ENCODE measurements at regions not wholly inside any gene's neighbourhood (a gene's known extent, or its start where the extent isn't known, plus 50 kb on each side); places are given as distances from the start of the nearest gene placed in this dataset.

- H4K20me1 ChIP-seq (ENCODE audit: insufficient read depth, low read depth, low read length), result no peaks in the 10 kb centered on the region
These were observed 468.7 kb upstream of the TNP1 start for GRCh38 chr2:217328622-217328978.

GRCh38 chr2:217327953-217328621 is 468.2 kb upstream of the TNP1 start:
- Histone ChIP-seq H3K4me3 (ENCODE audit: low read length) (no peak overlapping the region), H2AFZ (ENCODE audit: low read length) (no peak overlapping the region), H3K9ac (ENCODE audit: low read length) (no peak overlapping the region), H3K36me3 (ENCODE audit: insufficient read depth, low read length) (no peaks in the 10 kb centered on the region), H3K27me3 (ENCODE audit: low read length) (peaks cover 4% of the 10 kb centered on the region; the same call in 1 of the 2 replicates), H3K4me2 (ENCODE audit: low read depth, low read length, poor library complexity, severe bottlenecking) (no peak overlapping the region), H4K20me1 (ENCODE audit: insufficient read depth, low read depth, low read length) (no peaks in the 10 kb centered on the region), H3K27ac (ENCODE audit: low read length) (no peak overlapping the region), H3K79me2 (ENCODE audit: low read length) (no peaks in the 10 kb centered on the region), H3K9me3 (ENCODE audit: low read length) (no peaks in the 10 kb centered on the region), H3K4me1 (ENCODE audit: low read length) (no peaks in the 10 kb centered on the region), H3K9me2 (replicated peaks; ENCODE audit: insufficient read depth, low read length) (no peaks in the 10 kb centered on the region)
- no peak for DNase-seq

More at GRCh38 chr2:217328622-217328978, 468.7 kb upstream of the TNP1 start:
- no peak for DNase-seq
- H3K9ac ChIP-seq (ENCODE audit: low read length), result no peak overlapping the region
- H3K27ac ChIP-seq (ENCODE audit: low read length), result no peak overlapping the region
- H3K9me2 ChIP-seq (replicated peaks; ENCODE audit: insufficient read depth, low read length), result no peaks in the 10 kb centered on the region
- no peaks in the 10 kb centered on the region for H3K36me3 ChIP-seq (ENCODE audit: insufficient read depth, low read length)
- no peaks in the 10 kb centered on the region for H3K9me3 ChIP-seq (ENCODE audit: low read length)
- H3K27me3 ChIP-seq (ENCODE audit: low read length), result peaks cover 4% of the 10 kb centered on the region; the same call in 1 of the 2 replicates
- no peak overlapping the region for H3K4me2 ChIP-seq (ENCODE audit: low read depth, low read length, poor library complexity, severe bottlenecking)
- no peaks in the 10 kb centered on the region for H3K4me1 ChIP-seq (ENCODE audit: low read length)
- H2AFZ ChIP-seq (ENCODE audit: low read length), result no peak overlapping the region
- H3K79me2 ChIP-seq (ENCODE audit: low read length), result no peaks in the 10 kb centered on the region
- no peak overlapping the region for H3K4me3 ChIP-seq (ENCODE audit: low read length)

DNA sequence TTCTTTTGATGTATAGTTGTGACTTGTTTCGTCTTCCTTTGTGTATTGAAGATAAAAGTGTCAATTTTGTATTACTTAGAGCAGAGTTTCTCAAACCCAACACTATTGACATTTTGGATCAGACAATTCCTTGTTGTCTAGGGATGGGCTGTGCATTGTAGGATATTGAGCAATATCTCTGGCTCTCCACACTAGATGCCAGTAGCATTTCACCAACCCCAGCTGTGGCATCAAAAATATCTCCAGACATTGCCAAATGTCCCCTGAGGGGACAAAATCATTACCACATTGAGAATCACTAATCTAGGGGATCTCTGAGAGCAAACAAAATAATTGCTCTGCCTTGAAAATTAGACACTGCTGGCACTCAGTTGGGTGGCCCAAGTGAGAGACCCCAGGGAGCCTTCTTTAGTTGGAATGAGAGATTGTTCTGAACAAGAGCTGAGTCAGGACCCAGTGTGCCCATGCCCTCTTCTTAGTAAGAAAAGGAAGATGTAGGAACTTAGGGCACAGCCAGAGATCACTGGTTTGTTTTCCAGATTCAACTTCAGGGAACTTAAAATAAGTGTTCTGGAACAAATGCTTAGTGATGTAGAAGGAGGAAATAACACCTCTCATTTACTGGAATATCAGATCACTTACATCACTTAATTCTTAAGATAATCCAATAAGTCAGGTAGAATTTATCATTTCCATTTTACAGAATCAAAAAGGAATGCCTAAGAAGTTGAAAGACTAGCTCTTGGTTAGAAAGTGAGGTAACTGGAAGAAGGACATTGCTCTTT is 466.6 kb upstream of the TNP1 start:
- H3K9ac ChIP-seq (ENCODE audit: low read length), result no peak overlapping the region
- H3K9me2 ChIP-seq (replicated peaks; ENCODE audit: insufficient read depth, low read length), result no peaks in the 10 kb centered on the region
- H3K79me2 ChIP-seq (ENCODE audit: low read length), result no peaks in the 10 kb centered on the region
- no peak for DNase-seq
- no peak overlapping the region for H2AFZ ChIP-seq (ENCODE audit: low read length)
- no peaks in the 10 kb centered on the region for H4K20me1 ChIP-seq (ENCODE audit: insufficient read depth, low read depth, low read length)
- H3K4me3 ChIP-seq (ENCODE audit: low read length), result no peak overlapping the region
- H3K27me3 ChIP-seq (ENCODE audit: low read length), result peaks cover 4% of the 10 kb centered on the region; the same call in 1 of the 2 replicates
- H3K27ac ChIP-seq (ENCODE audit: low read length), result no peak overlapping the region
- no peaks in the 10 kb centered on the region for H3K36me3 ChIP-seq (ENCODE audit: insufficient read depth, low read length)
- H3K4me1 ChIP-seq (ENCODE audit: low read length), result no peaks in the 10 kb centered on the region
- no peak overlapping the region for H3K4me2 ChIP-seq (ENCODE audit: low read depth, low read length, poor library complexity, severe bottlenecking)
- no peaks in the 10 kb centered on the region for H3K9me3 ChIP-seq (ENCODE audit: low read length)

DNA sequence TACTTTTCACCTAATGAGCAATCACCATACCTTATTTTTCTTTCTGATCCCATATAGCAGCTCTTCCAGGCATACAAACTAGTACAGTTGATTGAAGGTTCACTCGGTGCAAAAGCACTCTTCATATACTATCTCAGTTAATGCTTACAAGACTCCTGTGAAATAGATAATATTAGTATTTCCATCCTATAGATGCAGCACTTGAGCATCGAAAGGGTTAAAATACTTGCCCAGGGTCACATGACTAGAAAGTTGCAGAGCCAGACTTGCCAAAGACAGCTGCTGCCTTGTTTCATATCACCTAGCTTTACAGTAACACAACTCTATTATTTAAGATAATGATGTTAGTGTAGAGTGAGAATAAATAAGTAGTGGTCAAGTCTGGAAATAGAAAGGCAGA is 466.0 kb upstream of the TNP1 start:
- Histone ChIP-seq H4K20me1 (ENCODE audit: insufficient read depth, low read depth, low read length) (no peaks in the 10 kb centered on the region), H3K4me2 (ENCODE audit: low read depth, low read length, poor library complexity, severe bottlenecking) (no peak overlapping the region), H2AFZ (ENCODE audit: low read length) (no peak overlapping the region), H3K27ac (ENCODE audit: low read length) (no peak overlapping the region), H3K27me3 (ENCODE audit: low read length) (peaks cover 4% of the 10 kb centered on the region; the same call in 1 of the 2 replicates), H3K4me3 (ENCODE audit: low read length) (no peak overlapping the region), H3K9me2 (replicated peaks; ENCODE audit: insufficient read depth, low read length) (no peaks in the 10 kb centered on the region), H3K79me2 (ENCODE audit: low read length) (no peaks in the 10 kb centered on the region), H3K36me3 (ENCODE audit: insufficient read depth, low read length) (no peaks in the 10 kb centered on the region), H3K9ac (ENCODE audit: low read length) (no peak overlapping the region), H3K4me1 (ENCODE audit: low read length) (no peaks in the 10 kb centered on the region), H3K9me3 (ENCODE audit: low read length) (no peaks in the 10 kb centered on the region)
- DNase-seq, result no peak

GRCh38 chr2:217325251-217325650 is 465.4 kb upstream of the TNP1 start:
- no peak overlapping the region for H3K4me3 ChIP-seq (ENCODE audit: low read length)
- H2AFZ ChIP-seq (ENCODE audit: low read length), result no peak overlapping the region
- H4K20me1 ChIP-seq (ENCODE audit: insufficient read depth, low read depth, low read length), result no peaks in the 10 kb centered on the region
- no peaks in the 10 kb centered on the region for H3K9me3 ChIP-seq (ENCODE audit: low read length)
- no peaks in the 10 kb centered on the region for H3K79me2 ChIP-seq (ENCODE audit: low read length)
- no peaks in the 10 kb centered on the region for H3K9me2 ChIP-seq (replicated peaks; ENCODE audit: insufficient read depth, low read length)
- no peak overlapping the region for H3K27ac ChIP-seq (ENCODE audit: low read length)
- H3K36me3 ChIP-seq (ENCODE audit: insufficient read depth, low read length), result no peaks in the 10 kb centered on the region
- peaks cover 4% of the 10 kb centered on the region; the same call in 1 of the 2 replicates for H3K27me3 ChIP-seq (ENCODE audit: low read length)
- no peak overlapping the region for H3K4me2 ChIP-seq (ENCODE audit: low read depth, low read length, poor library complexity, severe bottlenecking)
- DNase-seq, result no peak
- H3K4me1 ChIP-seq (ENCODE audit: low read length), result no peaks in the 10 kb centered on the region
- no peak overlapping the region for H3K9ac ChIP-seq (ENCODE audit: low read length)

- DNase-seq, result peak; percentile 94
- peaks cover 14% of the 10 kb centered on the region for H3K4me1 ChIP-seq (ENCODE audit: low read length)
- H2AFZ ChIP-seq (ENCODE audit: low read length), result no peak overlapping the region
- H3K9me3 ChIP-seq (ENCODE audit: low read length), result no peaks in the 10 kb centered on the region
- peaks cover 18% of the 10 kb centered on the region; the same call in 1 of the 2 replicates for H4K20me1 ChIP-seq (ENCODE audit: insufficient read depth, low read depth, low read length)
- H3K9me2 ChIP-seq (replicated peaks; ENCODE audit: insufficient read depth, low read length), result no peaks in the 10 kb centered on the region
- H3K79me2 ChIP-seq (ENCODE audit: low read length), result no peaks in the 10 kb centered on the region
- H3K27ac ChIP-seq (ENCODE audit: low read length), result no peak overlapping the region
- no peaks in the 10 kb centered on the region for H3K36me3 ChIP-seq (ENCODE audit: insufficient read depth, low read length)
- no peaks in the 10 kb centered on the region for H3K27me3 ChIP-seq (ENCODE audit: low read length)
- no peak overlapping the region for H3K9ac ChIP-seq (ENCODE audit: low read length)
- H3K4me3 ChIP-seq (ENCODE audit: low read length), result no peak overlapping the region
- no peak overlapping the region for H3K4me2 ChIP-seq (ENCODE audit: low read depth, low read length, poor library complexity, severe bottlenecking)
These were observed 456.9 kb upstream of the TNP1 start for GRCh38 chr2:217316743-217317142.

- no peak overlapping the region for H3K4me2 ChIP-seq (ENCODE audit: low read depth, low read length, poor library complexity, severe bottlenecking)
- H3K79me2 ChIP-seq (ENCODE audit: low read length), result no peaks in the 10 kb centered on the region
- no peak overlapping the region for H3K9ac ChIP-seq (ENCODE audit: low read length)
- no peak for DNase-seq
- H4K20me1 ChIP-seq (ENCODE audit: insufficient read depth, low read depth, low read length), result peaks cover 18% of the 10 kb centered on the region; the same call in 1 of the 2 replicates
- H3K4me1 ChIP-seq (ENCODE audit: low read length), result peaks cover 14% of the 10 kb centered on the region
- H3K36me3 ChIP-seq (ENCODE audit: insufficient read depth, low read length), result no peaks in the 10 kb centered on the region
- H3K27ac ChIP-seq (ENCODE audit: low read length), result no peak overlapping the region
- no peak overlapping the region for H3K4me3 ChIP-seq (ENCODE audit: low read length)
- H2AFZ ChIP-seq (ENCODE audit: low read length), result no peak overlapping the region
- no peaks in the 10 kb centered on the region for H3K9me3 ChIP-seq (ENCODE audit: low read length)
- no peaks in the 10 kb centered on the region for H3K27me3 ChIP-seq (ENCODE audit: low read length)
- H3K9me2 ChIP-seq (replicated peaks; ENCODE audit: insufficient read depth, low read length), result no peaks in the 10 kb centered on the region
These were observed 454.2 kb upstream of the TNP1 start for GRCh38 chr2:217314021-217314460.

GRCh38 chr2:217313386-217313785 is 453.5 kb upstream of the TNP1 start:
- no peaks in the 10 kb centered on the region for H3K9me3 ChIP-seq (ENCODE audit: low read length)
- DNase-seq, result no peak
- peaks cover 14% of the 10 kb centered on the region for H3K4me1 ChIP-seq (ENCODE audit: low read length)
- no peak overlapping the region for H3K9ac ChIP-seq (ENCODE audit: low read length)
- H3K27me3 ChIP-seq (ENCODE audit: low read length), result no peaks in the 10 kb centered on the region
- no peak overlapping the region for H2AFZ ChIP-seq (ENCODE audit: low read length)
- H3K4me3 ChIP-seq (ENCODE audit: low read length), result no peak overlapping the region
- no peaks in the 10 kb centered on the region for H3K79me2 ChIP-seq (ENCODE audit: low read length)
- H3K36me3 ChIP-seq (ENCODE audit: insufficient read depth, low read length), result no peaks in the 10 kb centered on the region
- H3K27ac ChIP-seq (ENCODE audit: low read length), result no peak overlapping the region
- no peaks in the 10 kb centered on the region for H3K9me2 ChIP-seq (replicated peaks; ENCODE audit: insufficient read depth, low read length)
- peaks cover 18% of the 10 kb centered on the region; the same call in 1 of the 2 replicates for H4K20me1 ChIP-seq (ENCODE audit: insufficient read depth, low read depth, low read length)
- no peak overlapping the region for H3K4me2 ChIP-seq (ENCODE audit: low read depth, low read length, poor library complexity, severe bottlenecking)
